Endodermal cell (in vitro differentiated cells): ENCODE measurements at regions not wholly inside any gene's neighbourhood (a gene's known extent, or its start where the extent isn't known, plus 50 kb on each side); places are given as distances from the start of the nearest gene placed in this dataset.
A peak's percentile ranks its signal among the peaks of the same experiment; 100 is the strongest.

ENCODE experiments used
- DNase-seq: peaks from one replicate; pipeline ENCODE4 v3.0.0-alpha.2; 2017
- H3K27ac ChIP-seq: 2 replicates; pipeline ENCODE4 v1.5.1; 2013; ENCODE audit warnings: mild to moderate bottlenecking, low read depth, low read length, moderate library complexity
- H3K27me3 ChIP-seq: 2 replicates; pipeline ENCODE4 v1.6.1; 2013; ENCODE audit warnings: mild to moderate bottlenecking, low read length, moderate library complexity; ENCODE audit not compliant: insufficient read depth, control insufficient read depth, poor library complexity, severe bottlenecking
- H3K36me3 ChIP-seq: 2 replicates; pipeline ENCODE4 v1.7.0; 2013; ENCODE audit warnings: mild to moderate bottlenecking, low read length, moderate library complexity; ENCODE audit not compliant: control insufficient read depth, insufficient read depth
- H3K4me1 ChIP-seq: one replicate; pipeline ENCODE4 v1.7.0; 2013; ENCODE audit warnings: low read length; ENCODE audit not compliant: control insufficient read depth, insufficient read depth
- H3K4me3 ChIP-seq: 2 replicates; pipeline ENCODE4 v1.5.1; 2013; ENCODE audit warnings: mild to moderate bottlenecking, low read length, moderate library complexity
- H3K9ac ChIP-seq: 2 replicates; pipeline ENCODE4 v1.6.1; 2013; ENCODE audit warnings: mild to moderate bottlenecking, low read length, moderate library complexity; ENCODE audit not compliant: poor library complexity, severe bottlenecking; ENCODE audit errors: extremely low read depth
- H3K9me3 ChIP-seq: 2 replicates; pipeline ENCODE4 v1.6.1; 2013; ENCODE audit warnings: mild to moderate bottlenecking, low read length, moderate library complexity; ENCODE audit not compliant: control insufficient read depth
- H3K27ac Mint-ChIP-seq: 2 replicates; pipeline ENCODE4 v1.8.0; 2020; ENCODE audit warnings: mixed read lengths
- H3K27me3 Mint-ChIP-seq: 2 replicates; pipeline ENCODE4 v1.8.0; 2021; ENCODE audit warnings: mild to moderate bottlenecking, mixed read lengths; ENCODE audit not compliant: insufficient read depth
- H3K36me3 Mint-ChIP-seq: 2 replicates; pipeline ENCODE4 v1.8.0; 2020; ENCODE audit warnings: low read depth, mixed read lengths
- H3K4me1 Mint-ChIP-seq: 2 replicates; pipeline ENCODE4 v1.8.0; 2020; ENCODE audit warnings: mixed read lengths
- H3K4me3 Mint-ChIP-seq: 2 replicates; pipeline ENCODE4 v1.8.0; 2020; ENCODE audit warnings: mild to moderate bottlenecking, moderate library complexity, mixed read lengths
- H3K9me3 Mint-ChIP-seq: 2 replicates; pipeline ENCODE4 v1.8.0; 2020; ENCODE audit warnings: mild to moderate bottlenecking, mixed read lengths
- WGBS, 2 experiments: methylation state at CpG; one replicate each; pipeline versions ENCODE4 v1.1.5 to v1.1.7; 2013; ENCODE audit warnings: missing lambda C conversion rate in 2 of 2, mixed read lengths in 1 of 2; ENCODE audit not compliant: insufficient coverage in 1 of 2, insufficient read length in 1 of 2; 5-methylcytosine and 5-hydroxymethylcytosine counted together
- TF ChIP-seq, protein P1 (sequence below): fragments of 200-600 bp; sonication (generic); conservative IDR thresholded peaks from 2 replicates; pipeline ENCODE4 v1.5.0; 2021; ENCODE audit warnings: antibody characterized with exemption, mild to moderate bottlenecking

DNA sequence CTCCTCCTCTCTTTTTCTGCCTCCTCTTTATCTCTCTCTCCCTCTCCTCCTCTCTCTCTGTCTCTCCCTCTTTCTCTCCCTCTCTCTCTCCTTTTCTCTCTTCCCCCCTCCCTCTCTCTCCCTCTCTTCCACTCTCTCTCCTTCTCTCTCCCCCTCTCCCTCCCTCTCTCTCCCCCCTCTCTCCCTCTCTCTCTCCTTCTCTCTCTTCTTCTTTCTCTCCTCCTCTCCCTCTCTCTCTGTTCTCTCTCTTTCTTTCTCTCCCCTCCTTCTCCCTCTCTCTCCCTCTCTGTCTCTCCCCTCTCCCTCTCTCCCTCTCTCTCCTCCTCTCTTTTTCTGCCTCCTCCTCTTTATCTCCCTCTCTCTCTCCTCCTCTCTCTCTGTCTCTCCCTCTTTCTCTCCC is 197.4 kb downstream of the UQCRFS1 start:
- Histone ChIP-seq H3K9ac (no peak overlapping the region), H3K9me3 (no peaks in the 10 kb centered on the region), H3K27me3 (peaks cover 28% of the 10 kb centered on the region), H3K36me3 (no peaks in the 10 kb centered on the region), H3K27ac (no peak overlapping the region), H3K4me1 (peaks cover 14% of the 10 kb centered on the region), H3K4me3 (no peak overlapping the region)
- Mint-ChIP-seq H3K4me1 (peaks cover 12% of the 10 kb centered on the region), H3K36me3 (no peaks in the 10 kb centered on the region), H3K27me3 (peaks cover 42% of the 10 kb centered on the region), H3K4me3 (no peak overlapping the region), H3K9me3 (no peaks in the 10 kb centered on the region), H3K27ac (no peak overlapping the region)
- TF ChIP-seq, protein P1, sequence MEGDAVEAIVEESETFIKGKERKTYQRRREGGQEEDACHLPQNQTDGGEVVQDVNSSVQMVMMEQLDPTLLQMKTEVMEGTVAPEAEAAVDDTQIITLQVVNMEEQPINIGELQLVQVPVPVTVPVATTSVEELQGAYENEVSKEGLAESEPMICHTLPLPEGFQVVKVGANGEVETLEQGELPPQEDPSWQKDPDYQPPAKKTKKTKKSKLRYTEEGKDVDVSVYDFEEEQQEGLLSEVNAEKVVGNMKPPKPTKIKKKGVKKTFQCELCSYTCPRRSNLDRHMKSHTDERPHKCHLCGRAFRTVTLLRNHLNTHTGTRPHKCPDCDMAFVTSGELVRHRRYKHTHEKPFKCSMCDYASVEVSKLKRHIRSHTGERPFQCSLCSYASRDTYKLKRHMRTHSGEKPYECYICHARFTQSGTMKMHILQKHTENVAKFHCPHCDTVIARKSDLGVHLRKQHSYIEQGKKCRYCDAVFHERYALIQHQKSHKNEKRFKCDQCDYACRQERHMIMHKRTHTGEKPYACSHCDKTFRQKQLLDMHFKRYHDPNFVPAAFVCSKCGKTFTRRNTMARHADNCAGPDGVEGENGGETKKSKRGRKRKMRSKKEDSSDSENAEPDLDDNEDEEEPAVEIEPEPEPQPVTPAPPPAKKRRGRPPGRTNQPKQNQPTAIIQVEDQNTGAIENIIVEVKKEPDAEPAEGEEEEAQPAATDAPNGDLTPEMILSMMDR, result no peak
- DNase-seq, result no peak

GRCh38 chr19:29014857-29015436 is 198.0 kb downstream of the UQCRFS1 start:
- no peak overlapping the region for H3K4me3 Mint-ChIP-seq
- Histone ChIP-seq H3K4me1 (peaks cover 14% of the 10 kb centered on the region), H3K36me3 (no peaks in the 10 kb centered on the region), H3K4me3 (no peak overlapping the region), H3K27me3 (peaks cover 28% of the 10 kb centered on the region), H3K27ac (no peak overlapping the region), H3K9ac (no peak overlapping the region), H3K9me3 (no peaks in the 10 kb centered on the region)
- H3K27me3 Mint-ChIP-seq, result peaks cover 42% of the 10 kb centered on the region
- 90 to 91% methylated on average over 14 of the region's 14 CpGs for WGBS, 2 experiments
- H3K9me3 Mint-ChIP-seq, result no peaks in the 10 kb centered on the region
- TF ChIP-seq, protein P1, result peak; percentile 32
- peak; percentile 58 for DNase-seq
- no peak overlapping the region for H3K27ac Mint-ChIP-seq
- H3K4me1 Mint-ChIP-seq, result peaks cover 12% of the 10 kb centered on the region
- H3K36me3 Mint-ChIP-seq, result no peaks in the 10 kb centered on the region

GRCh38 chr19:29013988-29014387 is 199.0 kb downstream of the UQCRFS1 start:
- H3K4me3 Mint-ChIP-seq, result no peak overlapping the region
- H3K9ac ChIP-seq, result no peak overlapping the region
- H3K27ac ChIP-seq, result no peak overlapping the region
- DNase-seq, result no peak
- H3K27ac Mint-ChIP-seq, result no peak overlapping the region
- H3K4me3 ChIP-seq, result no peak overlapping the region
- H3K27me3 ChIP-seq, result peaks cover 28% of the 10 kb centered on the region
- no peaks in the 10 kb centered on the region for H3K36me3 ChIP-seq
- WGBS, 2 experiments, result 85 to 89% methylated on average over 13 to 15 of the region's 15 CpGs
- no peaks in the 10 kb centered on the region for H3K36me3 Mint-ChIP-seq
- TF ChIP-seq, protein P1, result no peak
- peaks cover 14% of the 10 kb centered on the region for H3K4me1 ChIP-seq
- peaks cover 42% of the 10 kb centered on the region for H3K27me3 Mint-ChIP-seq
- no peaks in the 10 kb centered on the region for H3K9me3 Mint-ChIP-seq
- peaks cover 12% of the 10 kb centered on the region for H3K4me1 Mint-ChIP-seq
- no peaks in the 10 kb centered on the region for H3K9me3 ChIP-seq
